Lower leg skin (tissue), 3 donors: ENCODE measurements at regions not wholly inside any gene's neighbourhood (a gene's known extent, or its start where the extent isn't known, plus 50 kb on each side); places are given as distances from the start of the nearest gene placed in this dataset.

Source experiments
- POLR2A ChIP-seq, 2 donors: fragments of 450-650 bp; IDR thresholded peaks; one replicate each; pipeline ENCODE4 v1.6.1; 2016 to 2017; ENCODE audit warnings: antibody characterized with exemption in 2 of 2, mild to moderate bottlenecking in 1 of 2, moderate library complexity in 1 of 2
- TF ChIP-seq, protein P1 (sequence below), 3 donors: fragments of 450-650 bp; IDR thresholded peaks; one replicate each; pipeline ENCODE4 v1.5.1; 2016; ENCODE audit warnings: antibody characterized with exemption in 3 of 3, mild to moderate bottlenecking in 3 of 3, moderate library complexity in 2 of 3

DNA sequence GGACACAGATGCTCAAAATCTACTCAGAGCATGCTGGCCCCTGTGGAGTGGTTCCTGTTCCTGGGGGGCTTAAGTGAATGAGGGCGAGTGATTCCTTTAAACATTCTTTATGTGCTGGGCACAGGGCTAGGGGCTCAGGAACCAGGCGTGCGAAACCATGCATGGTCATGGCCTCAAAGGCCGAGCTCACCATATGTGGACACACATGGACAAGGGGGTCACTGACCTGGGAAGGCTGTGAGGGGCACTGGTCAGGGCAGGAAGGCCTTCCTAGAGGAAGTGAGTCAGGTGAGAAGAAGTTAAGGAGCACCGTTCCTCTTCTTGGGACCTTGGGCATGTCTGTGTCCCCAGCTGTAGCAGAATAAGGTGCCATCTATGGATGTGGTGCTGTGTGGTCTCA is 74.6 kb upstream of the BHLHE23 start:
- TF ChIP-seq, protein P1, sequence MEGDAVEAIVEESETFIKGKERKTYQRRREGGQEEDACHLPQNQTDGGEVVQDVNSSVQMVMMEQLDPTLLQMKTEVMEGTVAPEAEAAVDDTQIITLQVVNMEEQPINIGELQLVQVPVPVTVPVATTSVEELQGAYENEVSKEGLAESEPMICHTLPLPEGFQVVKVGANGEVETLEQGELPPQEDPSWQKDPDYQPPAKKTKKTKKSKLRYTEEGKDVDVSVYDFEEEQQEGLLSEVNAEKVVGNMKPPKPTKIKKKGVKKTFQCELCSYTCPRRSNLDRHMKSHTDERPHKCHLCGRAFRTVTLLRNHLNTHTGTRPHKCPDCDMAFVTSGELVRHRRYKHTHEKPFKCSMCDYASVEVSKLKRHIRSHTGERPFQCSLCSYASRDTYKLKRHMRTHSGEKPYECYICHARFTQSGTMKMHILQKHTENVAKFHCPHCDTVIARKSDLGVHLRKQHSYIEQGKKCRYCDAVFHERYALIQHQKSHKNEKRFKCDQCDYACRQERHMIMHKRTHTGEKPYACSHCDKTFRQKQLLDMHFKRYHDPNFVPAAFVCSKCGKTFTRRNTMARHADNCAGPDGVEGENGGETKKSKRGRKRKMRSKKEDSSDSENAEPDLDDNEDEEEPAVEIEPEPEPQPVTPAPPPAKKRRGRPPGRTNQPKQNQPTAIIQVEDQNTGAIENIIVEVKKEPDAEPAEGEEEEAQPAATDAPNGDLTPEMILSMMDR (IDR thresholded peaks at IDR 0.05), result no peak
- TF ChIP-seq POLR2A (IDR thresholded peaks at IDR 0.05), result no peak
